GM23338 (cell line): ENCODE measurements at regions not wholly inside any gene's neighbourhood (a gene's known extent, or its start where the extent isn't known, plus 50 kb on each side); places are given as distances from the start of the nearest gene placed in this dataset.

Source experiments
- ATAC-seq: fragments of 200-7000 bp; cut with Tn5 transposase; 3 replicates; pipeline ENCODE4 v1.9.1; 2020
- DNase-seq: peaks from one replicate; pipeline ENCODE4 v3.0.0-alpha.2; 2015; ENCODE audit warnings: low spot score
- H2AFZ ChIP-seq: fragments of 200-600 bp; sonication (generic); 2 replicates; pipeline ENCODE4 v1.8.0; 2016; ENCODE audit warnings: antibody characterized with exemption, mild to moderate bottlenecking, moderate library complexity
- H3F3A ChIP-seq: fragments of 200-600 bp; sonication (generic); replicated peaks from 2 replicates; pipeline ENCODE4 v1.8.0; 2017; ENCODE audit warnings: antibody characterized with exemption, mixed run types, low read depth
- H3K27ac ChIP-seq: fragments of 200-600 bp; sonication (generic); 2 replicates; pipeline ENCODE4 v1.6.1; 2016; ENCODE audit warnings: low read depth
- H3K27me3 ChIP-seq: fragments of 200-600 bp; sonication (generic); 2 replicates; pipeline ENCODE4 v1.8.0; 2016; ENCODE audit warnings: mild to moderate bottlenecking, mixed run types, moderate library complexity; ENCODE audit not compliant: insufficient read depth
- H3K36me3 ChIP-seq: fragments of 200-600 bp; sonication (generic); 2 replicates; pipeline ENCODE4 v1.8.0; 2016; ENCODE audit warnings: mild to moderate bottlenecking; ENCODE audit not compliant: insufficient read depth
- H3K4me1 ChIP-seq: fragments of 200-600 bp; sonication (generic); 2 replicates; pipeline ENCODE4 v1.8.0; 2016; ENCODE audit warnings: mild to moderate bottlenecking, moderate library complexity; ENCODE audit not compliant: insufficient read depth
- H3K4me2 ChIP-seq: fragments of 200-600 bp; sonication (generic); 2 replicates; pipeline ENCODE4 v1.7.1; 2017; ENCODE audit warnings: mixed run types
- H3K4me3 ChIP-seq: fragments of 200-600 bp; sonication (generic); 2 replicates; pipeline ENCODE4 v1.6.1; 2016; ENCODE audit warnings: mixed run types
- H3K79me2 ChIP-seq: fragments of 200-600 bp; sonication (generic); replicated peaks from 2 replicates; pipeline ENCODE4 v1.8.0; 2017; ENCODE audit warnings: mild to moderate bottlenecking; ENCODE audit not compliant: insufficient read depth
- H3K9me2 ChIP-seq: fragments of 200-600 bp; sonication (generic); 2 replicates; pipeline ENCODE4 v1.8.0; 2017; ENCODE audit not compliant: insufficient read depth
- H4K20me1 ChIP-seq: fragments of 200-600 bp; sonication (generic); replicated peaks from 2 replicates; pipeline ENCODE4 v1.8.0; 2017; ENCODE audit warnings: mild to moderate bottlenecking; ENCODE audit not compliant: insufficient read depth
- H3K27ac Mint-ChIP-seq: 2 replicates; pipeline ENCODE4 v1.8.0; 2020; ENCODE audit warnings: inconsistent platforms, mild to moderate bottlenecking, moderate library complexity, mixed read lengths
- H3K27me3 Mint-ChIP-seq: 3 replicates; pipeline ENCODE4 v1.8.0; 2022; ENCODE audit warnings: low read depth, mild to moderate bottlenecking, moderate library complexity, mixed read lengths, inconsistent platforms; ENCODE audit not compliant: insufficient read depth, poor library complexity
- H3K36me3 Mint-ChIP-seq: 3 replicates; pipeline ENCODE4 v1.8.0; 2021; ENCODE audit warnings: low read depth, mild to moderate bottlenecking, inconsistent platforms, moderate library complexity, mixed read lengths
- H3K4me1 Mint-ChIP-seq: 3 replicates; pipeline ENCODE4 v1.8.0; 2020; ENCODE audit warnings: mild to moderate bottlenecking, inconsistent platforms, mixed read lengths
- H3K4me3 Mint-ChIP-seq: 3 replicates; pipeline ENCODE4 v1.8.0; 2021; ENCODE audit warnings: moderate library complexity, mild to moderate bottlenecking, inconsistent platforms, mixed read lengths
- H3K9me3 Mint-ChIP-seq: 3 replicates; pipeline ENCODE4 v1.8.0; 2020; ENCODE audit warnings: moderate library complexity, mild to moderate bottlenecking, inconsistent platforms, mixed read lengths
- CREB1 ChIP-seq: fragments of 250-450 bp; sonication (Bioruptor Pico); IDR thresholded peaks from 2 replicates; pipeline ENCODE4 v1.5.0; 2020; ENCODE audit warnings: low read depth, mild to moderate bottlenecking, moderate library complexity
- ETS1 ChIP-seq: IDR thresholded peaks from 2 replicates; pipeline ENCODE4 v1.6.1; 2016; ENCODE audit warnings: antibody characterized with exemption
- EZH2 ChIP-seq: fragments of 200-600 bp; sonication (generic); IDR thresholded peaks from one replicate; pipeline ENCODE4 v1.8.0; 2017; ENCODE audit warnings: antibody characterized with exemption, mild to moderate bottlenecking, low read depth; ENCODE audit not compliant: unreplicated experiment
- EZH2phosphoT487 ChIP-seq: fragments of 200-600 bp; sonication (generic); IDR thresholded peaks from one replicate; pipeline ENCODE4 v1.8.1; 2018; ENCODE audit warnings: antibody characterized with exemption; ENCODE audit not compliant: unreplicated experiment
- JUNB ChIP-seq: IDR thresholded peaks from one replicate; pipeline ENCODE4 v1.6.1; 2016; ENCODE audit warnings: antibody characterized with exemption; ENCODE audit not compliant: unreplicated experiment
- NANOG ChIP-seq: IDR thresholded peaks from 2 replicates; pipeline ENCODE4 v1.6.1; 2016; ENCODE audit warnings: antibody characterized with exemption, borderline replicate concordance
- POLR2AphosphoS5 ChIP-seq: IDR thresholded peaks from 2 replicates; pipeline ENCODE4 v1.6.1; 2016; ENCODE audit warnings: antibody characterized with exemption, low read depth
- ZNF114 ChIP-seq: fragments of 250-450 bp; sonication (Bioruptor Pico); IDR thresholded peaks from 2 replicates; pipeline ENCODE4 v1.5.0; 2020; ENCODE audit warnings: mild to moderate bottlenecking, moderate library complexity
- ZNF331 ChIP-seq: fragments of 250-450 bp; sonication (Bioruptor Pico); IDR thresholded peaks from 2 replicates; pipeline ENCODE4 v1.5.0; 2020; ENCODE audit warnings: low read depth, mild to moderate bottlenecking, moderate library complexity
- TF ChIP-seq, protein P1 (sequence below), 2 experiments: fragments of 200-600 bp in 1 of 2; sonication (generic) in 1 of 2; conservative IDR thresholded peaks; 2 replicates each; pipeline versions ENCODE4 v1.5.1 to v1.6.1; 2016 to 2017; ENCODE audit warnings: antibody characterized with exemption in 2 of 2, low read depth in 2 of 2, mild to moderate bottlenecking in 2 of 2, moderate library complexity in 1 of 2
- TF ChIP-seq, protein P2 (sequence below): IDR thresholded peaks from one replicate; pipeline ENCODE4 v1.6.1; 2018; ENCODE audit warnings: antibody characterized with exemption; ENCODE audit not compliant: unreplicated experiment

GRCh38 chr9:134585021-134585561 lies 56.5 kb upstream of the COL5A1 start (continued):
- TF ChIP-seq, protein P1, sequence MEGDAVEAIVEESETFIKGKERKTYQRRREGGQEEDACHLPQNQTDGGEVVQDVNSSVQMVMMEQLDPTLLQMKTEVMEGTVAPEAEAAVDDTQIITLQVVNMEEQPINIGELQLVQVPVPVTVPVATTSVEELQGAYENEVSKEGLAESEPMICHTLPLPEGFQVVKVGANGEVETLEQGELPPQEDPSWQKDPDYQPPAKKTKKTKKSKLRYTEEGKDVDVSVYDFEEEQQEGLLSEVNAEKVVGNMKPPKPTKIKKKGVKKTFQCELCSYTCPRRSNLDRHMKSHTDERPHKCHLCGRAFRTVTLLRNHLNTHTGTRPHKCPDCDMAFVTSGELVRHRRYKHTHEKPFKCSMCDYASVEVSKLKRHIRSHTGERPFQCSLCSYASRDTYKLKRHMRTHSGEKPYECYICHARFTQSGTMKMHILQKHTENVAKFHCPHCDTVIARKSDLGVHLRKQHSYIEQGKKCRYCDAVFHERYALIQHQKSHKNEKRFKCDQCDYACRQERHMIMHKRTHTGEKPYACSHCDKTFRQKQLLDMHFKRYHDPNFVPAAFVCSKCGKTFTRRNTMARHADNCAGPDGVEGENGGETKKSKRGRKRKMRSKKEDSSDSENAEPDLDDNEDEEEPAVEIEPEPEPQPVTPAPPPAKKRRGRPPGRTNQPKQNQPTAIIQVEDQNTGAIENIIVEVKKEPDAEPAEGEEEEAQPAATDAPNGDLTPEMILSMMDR (conservative IDR thresholded peaks at IDR 0.05; ENCODE audit: low read depth in 2 of 2): no peak
- TF ChIP-seq, protein P2, sequence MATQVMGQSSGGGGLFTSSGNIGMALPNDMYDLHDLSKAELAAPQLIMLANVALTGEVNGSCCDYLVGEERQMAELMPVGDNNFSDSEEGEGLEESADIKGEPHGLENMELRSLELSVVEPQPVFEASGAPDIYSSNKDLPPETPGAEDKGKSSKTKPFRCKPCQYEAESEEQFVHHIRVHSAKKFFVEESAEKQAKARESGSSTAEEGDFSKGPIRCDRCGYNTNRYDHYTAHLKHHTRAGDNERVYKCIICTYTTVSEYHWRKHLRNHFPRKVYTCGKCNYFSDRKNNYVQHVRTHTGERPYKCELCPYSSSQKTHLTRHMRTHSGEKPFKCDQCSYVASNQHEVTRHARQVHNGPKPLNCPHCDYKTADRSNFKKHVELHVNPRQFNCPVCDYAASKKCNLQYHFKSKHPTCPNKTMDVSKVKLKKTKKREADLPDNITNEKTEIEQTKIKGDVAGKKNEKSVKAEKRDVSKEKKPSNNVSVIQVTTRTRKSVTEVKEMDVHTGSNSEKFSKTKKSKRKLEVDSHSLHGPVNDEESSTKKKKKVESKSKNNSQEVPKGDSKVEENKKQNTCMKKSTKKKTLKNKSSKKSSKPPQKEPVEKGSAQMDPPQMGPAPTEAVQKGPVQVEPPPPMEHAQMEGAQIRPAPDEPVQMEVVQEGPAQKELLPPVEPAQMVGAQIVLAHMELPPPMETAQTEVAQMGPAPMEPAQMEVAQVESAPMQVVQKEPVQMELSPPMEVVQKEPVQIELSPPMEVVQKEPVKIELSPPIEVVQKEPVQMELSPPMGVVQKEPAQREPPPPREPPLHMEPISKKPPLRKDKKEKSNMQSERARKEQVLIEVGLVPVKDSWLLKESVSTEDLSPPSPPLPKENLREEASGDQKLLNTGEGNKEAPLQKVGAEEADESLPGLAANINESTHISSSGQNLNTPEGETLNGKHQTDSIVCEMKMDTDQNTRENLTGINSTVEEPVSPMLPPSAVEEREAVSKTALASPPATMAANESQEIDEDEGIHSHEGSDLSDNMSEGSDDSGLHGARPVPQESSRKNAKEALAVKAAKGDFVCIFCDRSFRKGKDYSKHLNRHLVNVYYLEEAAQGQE: no peak

DNA sequence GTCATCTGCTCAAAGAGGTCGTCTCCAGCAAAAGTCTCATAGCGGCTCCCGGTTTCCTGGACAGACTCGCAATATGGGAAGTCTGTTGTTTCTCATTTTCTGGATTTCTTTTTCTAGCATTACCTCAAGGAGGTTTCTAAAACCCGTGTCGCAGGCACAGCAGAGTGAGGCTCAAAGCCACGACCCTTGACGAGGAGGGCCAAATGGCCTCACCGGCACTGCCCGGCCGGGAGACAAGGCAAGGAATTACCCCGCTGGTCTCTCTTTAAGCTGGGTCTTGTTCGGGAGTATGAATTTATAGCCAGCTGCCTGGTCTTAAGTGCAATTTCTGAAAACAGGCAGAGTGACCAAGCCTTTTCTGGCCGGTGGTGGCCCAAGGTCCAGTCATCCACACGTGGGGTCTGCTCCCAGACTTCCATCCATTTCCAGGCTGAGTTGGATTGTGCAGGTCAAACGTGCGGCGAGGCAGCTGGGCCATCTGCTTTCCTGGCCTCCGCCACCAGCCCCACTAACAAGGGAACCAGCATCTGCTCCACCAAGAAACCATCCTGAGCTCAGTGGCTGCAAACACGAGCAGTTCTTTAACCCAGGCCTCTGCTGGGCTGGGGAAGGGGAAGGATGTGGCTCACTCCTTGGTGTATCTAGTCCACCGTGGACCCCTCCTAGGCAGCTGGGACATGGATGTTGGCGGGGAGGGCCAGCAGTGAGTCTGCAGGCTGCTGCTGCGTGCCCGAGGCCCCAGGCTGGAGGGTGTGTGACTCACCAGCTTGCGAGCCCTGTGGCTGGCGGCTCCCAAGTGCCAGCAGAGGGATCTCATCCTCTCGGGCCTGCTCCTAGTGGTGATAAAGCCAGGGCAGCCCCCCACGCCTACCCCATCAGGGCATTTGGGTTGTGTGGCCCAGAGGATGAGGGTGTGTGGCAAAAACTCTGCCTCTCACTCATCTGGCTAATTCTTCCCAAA lies 55.6 kb upstream of the COL5A1 start:
- DNase-seq (no peak), ATAC-seq (peak; percentile 45; the same call in 2 of the 3 replicates)
- Mint-ChIP-seq H3K9me3 (no peaks in the 10 kb centered on the region; the same call in 2 of the 3 replicates), H3K4me1 (peaks cover 4% of the 10 kb centered on the region), H3K27me3 (peaks cover 5% of the 10 kb centered on the region), H3K36me3 (no peaks in the 10 kb centered on the region), H3K4me3 (no peak overlapping the region), H3K27ac (no peak overlapping the region)
- Histone ChIP-seq H4K20me1 (no peaks in the 10 kb centered on the region), H3K4me2 (no peak overlapping the region), H3F3A (no peaks in the 10 kb centered on the region), H3K36me3 (no peaks in the 10 kb centered on the region), H3K27me3 (no peaks in the 10 kb centered on the region), H3K9me2 (peaks cover 3% of the 10 kb centered on the region), H3K27ac (no peak overlapping the region), H2AFZ (peak overlapping the region; percentile 7; the same call in 1 of the 2 replicates), H3K4me1 (no peaks in the 10 kb centered on the region), H3K79me2 (no peaks in the 10 kb centered on the region), H3K4me3 (no peak overlapping the region)
- TF ChIP-seq ZNF331 (CRISPR knock-in tag): no peak
- no peak for TF ChIP-seq CREB1 (CRISPR knock-in tag)
- TF ChIP-seq, protein P1 (conservative IDR thresholded peaks at IDR 0.05; ENCODE audit: low read depth in 2 of 2): no peak
- TF ChIP-seq NANOG: no peak
- no peak for TF ChIP-seq ETS1
- no peak for TF ChIP-seq EZH2
- no peak for TF ChIP-seq POLR2AphosphoS5
- TF ChIP-seq EZH2phosphoT487: no peak
- no peak for TF ChIP-seq JUNB
- no peak for TF ChIP-seq ZNF114
